Amygdala (tissue), 56 donors: ENCODE measurements at regions not wholly inside any gene's neighbourhood (a gene's known extent, or its start where the extent isn't known, plus 50 kb on each side); places are given as distances from the start of the nearest gene placed in this dataset.

Experiments used
- DNase-seq, 56 donors: peaks; one replicate each; lab custom pipeline; 2025; lab: John Stamatoyannopoulos, UW

DNA sequence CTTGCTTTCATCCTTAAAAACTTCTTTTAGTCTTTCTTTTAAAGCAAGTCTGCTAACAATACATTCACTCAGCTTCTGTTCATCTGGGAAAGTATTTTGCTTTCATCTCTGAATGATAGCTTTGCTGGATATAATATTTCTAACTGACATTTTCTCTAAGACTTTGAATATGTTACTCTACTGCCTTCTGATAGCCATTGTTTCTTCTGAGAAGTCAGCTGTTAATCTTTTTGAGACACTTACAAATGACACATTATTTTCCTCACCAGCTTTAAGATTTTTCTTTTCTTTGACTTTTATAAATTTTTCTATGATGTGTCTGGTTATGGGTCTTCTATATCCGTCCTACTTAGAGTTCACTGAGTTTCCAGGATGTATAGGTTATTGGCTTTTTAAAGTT lies 643.1 kb downstream of the KCNA4 start:
- DNase-seq = no peak

GRCh38 chr11:29368126-29368525 lies 648.7 kb downstream of the KCNA4 start:
- no peak for DNase-seq

- no peak for DNase-seq
Measured at GRCh38 chr11:29364006-29364405, 652.8 kb downstream of the KCNA4 start.

DNA sequence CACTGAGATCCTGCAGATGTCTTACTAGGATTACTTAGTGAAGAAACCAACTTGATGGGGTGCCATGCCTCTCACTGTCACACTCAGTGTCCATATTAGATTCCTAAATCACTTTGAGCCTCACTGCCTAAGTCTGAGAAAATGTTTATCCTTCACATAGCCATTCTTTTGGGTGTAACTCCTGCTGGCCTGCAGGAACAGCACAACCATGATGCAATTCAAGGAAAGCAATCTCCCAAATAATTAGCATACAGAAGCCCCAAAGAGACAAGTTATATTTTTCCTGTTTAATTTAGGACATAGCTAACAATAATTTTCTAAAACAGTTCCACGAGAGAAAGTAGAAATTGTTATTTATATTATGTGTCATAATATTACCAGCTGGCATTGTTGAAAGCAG lies 655.5 kb downstream of the KCNA4 start:
- DNase-seq = no peak

- no peak for DNase-seq
Measured at GRCh38 chr11:29353833-29354232, 663.0 kb downstream of the KCNA4 start.

- no peak for DNase-seq
Measured at GRCh38 chr11:29352273-29352795, 664.5 kb downstream of the KCNA4 start.

GRCh38 chr11:29351301-29351873 lies 665.4 kb downstream of the KCNA4 start:
- DNase-seq = no peak

- peak in 41 of 56 donors; percentile 0 to 73 (median 17) for DNase-seq
Measured at GRCh38 chr11:29343465-29344333, 673.1 kb downstream of the KCNA4 start.

GRCh38 chr11:29336727-29337575 lies 679.9 kb downstream of the KCNA4 start:
- no peak for DNase-seq

GRCh38 chr11:29334776-29335130 lies 682.1 kb downstream of the KCNA4 start:
- no peak for DNase-seq

DNA sequence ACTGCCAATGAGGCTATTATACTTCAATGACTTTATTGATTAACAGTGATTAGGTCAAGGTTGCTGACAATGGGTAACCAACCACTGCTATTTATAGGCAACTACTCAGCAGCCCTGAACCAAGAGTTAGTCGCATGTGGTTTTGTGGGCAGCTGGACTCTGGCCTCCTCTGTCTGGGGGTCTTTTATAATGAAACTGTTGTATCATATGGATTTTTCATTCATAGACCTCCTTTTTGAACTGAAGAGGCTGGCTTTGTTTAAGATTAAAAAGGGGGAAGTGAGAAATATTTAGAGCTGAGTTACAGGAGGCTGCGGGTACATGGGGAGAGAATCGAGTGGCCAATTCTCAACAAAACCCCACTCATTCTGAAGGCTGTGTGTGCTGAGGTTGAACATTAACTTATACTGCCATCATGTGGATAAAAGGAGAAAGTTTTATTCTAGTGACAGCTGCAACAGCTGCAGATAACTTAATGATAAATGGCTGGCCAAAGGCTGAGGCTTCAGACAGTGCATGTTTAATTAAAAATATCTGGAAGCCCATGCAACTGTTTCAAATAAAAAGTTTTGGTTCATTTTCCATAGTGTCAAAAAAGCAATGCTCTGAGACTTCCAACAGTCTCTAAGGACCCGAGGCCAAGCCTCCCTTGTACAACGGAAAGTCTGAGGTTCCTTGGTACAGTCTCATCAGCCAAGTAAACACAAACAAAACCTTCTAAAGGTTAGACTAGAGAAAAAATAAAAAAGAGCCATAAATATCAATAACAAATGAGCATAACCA lies 682.6 kb downstream of the KCNA4 start:
- peak in 2 of 56 donors; percentile 1 to 3 for DNase-seq

GRCh38 chr11:29331451-29332010 lies 685.3 kb downstream of the KCNA4 start:
- no peak for DNase-seq

DNA sequence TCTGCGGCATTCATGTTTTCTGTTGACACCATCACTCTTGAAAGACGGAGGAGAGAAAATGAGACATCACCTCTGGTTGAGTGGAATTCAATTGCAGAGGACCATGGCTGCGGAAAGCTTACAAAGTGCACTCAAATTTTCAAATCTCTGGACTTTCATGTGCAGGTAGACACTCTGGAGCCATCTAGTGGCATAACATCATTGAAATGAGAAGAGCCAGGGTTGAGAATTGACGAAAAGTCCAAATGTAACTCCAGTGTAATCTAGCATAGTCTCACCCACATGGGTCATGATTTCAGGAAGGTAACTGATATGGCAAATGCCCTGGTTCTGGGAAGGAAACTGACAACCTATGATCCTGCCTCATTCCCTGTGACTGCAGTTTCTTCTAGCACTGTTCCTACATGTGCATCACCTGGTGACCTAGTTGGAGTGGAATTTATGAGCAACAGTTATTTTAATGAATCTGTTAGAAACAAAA lies 687.8 kb downstream of the KCNA4 start:
- peak in 2 of 56 donors; percentile 1 to 2 for DNase-seq

DNA sequence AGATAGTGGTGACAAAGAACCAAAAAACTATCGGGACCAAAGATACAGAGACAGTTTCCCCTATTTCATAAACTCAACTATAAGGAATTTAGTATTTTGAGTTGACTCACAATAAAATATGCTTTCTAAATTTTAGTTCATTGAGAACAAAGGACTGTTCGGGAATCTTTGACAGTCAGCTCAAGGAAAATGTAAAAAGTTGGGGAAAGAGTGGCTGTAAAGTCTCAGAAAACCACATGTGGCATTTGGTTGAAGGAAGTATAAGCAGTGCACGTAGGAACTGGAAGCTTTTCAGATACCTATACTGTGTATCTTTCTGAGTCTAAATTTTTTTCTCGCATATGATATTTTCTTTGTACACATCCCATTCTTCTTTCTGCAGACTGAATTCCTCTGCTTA lies 688.9 kb downstream of the KCNA4 start:
- DNase-seq = no peak

GRCh38 chr11:29326757-29327156 lies 690.1 kb downstream of the KCNA4 start:
- DNase-seq = no peak

DNA sequence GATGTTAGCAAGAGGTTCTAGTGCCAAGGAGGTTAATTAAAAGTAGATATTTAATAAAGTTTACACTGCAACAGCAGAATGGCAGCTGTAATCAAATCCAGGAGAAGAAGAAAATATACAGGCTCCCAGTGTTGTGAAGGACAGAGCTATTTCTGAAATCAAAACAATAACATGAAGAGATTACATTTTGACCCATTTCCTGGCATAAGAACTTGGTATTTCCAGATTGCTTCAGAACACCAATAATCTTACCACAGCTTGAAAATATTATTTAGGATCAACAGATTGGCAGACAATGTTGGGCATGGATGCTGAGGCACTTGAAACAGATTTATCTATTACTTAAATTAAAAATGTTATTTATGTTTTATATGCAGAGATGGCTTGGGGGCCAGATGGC lies 692.5 kb downstream of the KCNA4 start:
- no peak for DNase-seq

DNA sequence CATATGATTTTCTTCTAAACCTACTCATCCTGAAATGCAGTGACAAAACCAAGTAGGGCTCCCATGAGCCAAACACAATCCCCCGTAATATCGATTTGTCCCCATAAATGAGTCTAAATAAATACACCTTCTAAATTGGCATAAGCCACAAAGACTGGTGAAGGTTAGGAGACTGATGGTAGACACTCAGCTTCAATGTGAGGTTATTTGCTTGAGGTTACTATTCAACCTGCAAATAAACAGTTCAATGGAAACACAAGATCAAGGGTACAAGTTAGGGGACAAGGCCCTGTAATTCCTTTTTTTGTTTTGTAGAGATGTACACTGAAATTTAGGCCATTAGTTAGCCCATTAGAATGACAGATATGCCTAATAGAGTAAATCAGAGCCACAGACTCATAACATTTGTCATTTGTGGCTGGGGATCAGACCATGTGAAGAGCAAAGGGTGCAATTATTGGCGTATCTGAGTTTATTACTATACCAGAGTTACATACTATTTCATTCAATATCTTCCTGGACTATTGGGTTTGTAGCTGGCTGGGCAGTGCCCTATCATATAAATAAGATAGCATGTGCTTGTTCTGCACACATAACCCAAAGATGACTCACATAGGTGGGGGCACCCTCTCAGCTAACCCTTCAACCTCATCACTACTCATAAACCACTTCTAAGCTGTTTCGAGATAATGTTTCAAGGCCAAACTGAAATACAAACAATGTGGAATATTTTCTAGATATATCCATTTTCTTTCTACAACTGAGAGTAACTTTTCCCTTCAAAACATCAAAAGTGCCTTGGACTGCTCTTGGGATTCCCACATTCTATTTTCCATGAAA lies 695.3 kb downstream of the KCNA4 start:
- no peak for DNase-seq

- no peak for DNase-seq
Measured at GRCh38 chr11:29320196-29320595, 696.6 kb downstream of the KCNA4 start.

DNA sequence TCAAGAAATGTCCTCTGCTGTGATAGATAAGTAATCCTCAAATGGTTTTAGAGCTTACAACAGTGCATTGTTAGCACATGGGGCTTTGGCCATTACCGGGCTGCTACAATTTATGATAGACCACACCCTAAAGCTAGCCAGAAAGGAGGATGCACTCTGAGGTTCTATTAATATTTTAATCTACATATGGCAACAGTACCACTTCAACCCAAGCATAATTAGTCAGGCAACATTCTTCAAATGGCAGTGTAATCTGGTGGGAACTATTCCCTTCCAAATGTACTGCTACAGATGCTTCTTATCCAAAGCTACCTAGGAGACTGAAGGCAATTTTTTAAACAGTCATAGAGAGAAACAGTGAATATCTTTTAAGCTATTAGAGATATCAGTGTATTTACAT lies 697.6 kb downstream of the KCNA4 start:
- no peak for DNase-seq
